Osteocyte (in vitro differentiated cells): ENCODE measurements at regions not wholly inside any gene's neighbourhood (a gene's known extent, or its start where the extent isn't known, plus 50 kb on each side); places are given as distances from the start of the nearest gene placed in this dataset.

Experiments used
- DNase-seq: peaks from one replicate; pipeline ENCODE4 v3.0.0; 2021; ENCODE audit warnings: mixed read lengths; ENCODE audit not compliant: unreplicated experiment; ENCODE audit errors: extremely low spot score
- H3K27ac Mint-ChIP-seq: one replicate; pipeline ENCODE4 v1.8.0; 2021; ENCODE audit warnings: mild to moderate bottlenecking, mixed read lengths; ENCODE audit not compliant: unreplicated experiment
- H3K27me3 Mint-ChIP-seq: one replicate; pipeline ENCODE4 v1.8.0; 2021; ENCODE audit warnings: mixed read lengths; ENCODE audit not compliant: unreplicated experiment
- H3K36me3 Mint-ChIP-seq: one replicate; pipeline ENCODE4 v1.8.0; 2021; ENCODE audit warnings: mixed read lengths; ENCODE audit not compliant: unreplicated experiment
- H3K4me1 Mint-ChIP-seq: one replicate; pipeline ENCODE4 v1.8.0; 2021; ENCODE audit warnings: mixed read lengths; ENCODE audit not compliant: unreplicated experiment
- H3K4me3 Mint-ChIP-seq: one replicate; pipeline ENCODE4 v1.8.0; 2021; ENCODE audit warnings: mild to moderate bottlenecking, moderate library complexity, mixed read lengths; ENCODE audit not compliant: unreplicated experiment
- H3K9me3 Mint-ChIP-seq: one replicate; pipeline ENCODE4 v1.8.0; 2021; ENCODE audit warnings: mixed read lengths; ENCODE audit not compliant: unreplicated experiment
- TF ChIP-seq, protein P1 (sequence below): fragments of 200-600 bp; sonication (generic); IDR thresholded peaks from 2 replicates; pipeline ENCODE4 v1.5.0; 2021; ENCODE audit warnings: antibody characterized with exemption, mild to moderate bottlenecking, moderate library complexity

- no peak overlapping the region for H3K4me3 Mint-ChIP-seq
- TF ChIP-seq, protein P1, sequence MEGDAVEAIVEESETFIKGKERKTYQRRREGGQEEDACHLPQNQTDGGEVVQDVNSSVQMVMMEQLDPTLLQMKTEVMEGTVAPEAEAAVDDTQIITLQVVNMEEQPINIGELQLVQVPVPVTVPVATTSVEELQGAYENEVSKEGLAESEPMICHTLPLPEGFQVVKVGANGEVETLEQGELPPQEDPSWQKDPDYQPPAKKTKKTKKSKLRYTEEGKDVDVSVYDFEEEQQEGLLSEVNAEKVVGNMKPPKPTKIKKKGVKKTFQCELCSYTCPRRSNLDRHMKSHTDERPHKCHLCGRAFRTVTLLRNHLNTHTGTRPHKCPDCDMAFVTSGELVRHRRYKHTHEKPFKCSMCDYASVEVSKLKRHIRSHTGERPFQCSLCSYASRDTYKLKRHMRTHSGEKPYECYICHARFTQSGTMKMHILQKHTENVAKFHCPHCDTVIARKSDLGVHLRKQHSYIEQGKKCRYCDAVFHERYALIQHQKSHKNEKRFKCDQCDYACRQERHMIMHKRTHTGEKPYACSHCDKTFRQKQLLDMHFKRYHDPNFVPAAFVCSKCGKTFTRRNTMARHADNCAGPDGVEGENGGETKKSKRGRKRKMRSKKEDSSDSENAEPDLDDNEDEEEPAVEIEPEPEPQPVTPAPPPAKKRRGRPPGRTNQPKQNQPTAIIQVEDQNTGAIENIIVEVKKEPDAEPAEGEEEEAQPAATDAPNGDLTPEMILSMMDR = no peak
- H3K9me3 Mint-ChIP-seq = no peaks in the 10 kb centered on the region
- no peak overlapping the region for H3K27ac Mint-ChIP-seq
- H3K4me1 Mint-ChIP-seq = peaks cover 20% of the 10 kb centered on the region
- H3K27me3 Mint-ChIP-seq = no peaks in the 10 kb centered on the region
- no peaks in the 10 kb centered on the region for H3K36me3 Mint-ChIP-seq
- no peak for DNase-seq
Observed at GRCh38 chr10:29102636-29103035, 186.2 kb upstream of the LYZL1 start.

DNA sequence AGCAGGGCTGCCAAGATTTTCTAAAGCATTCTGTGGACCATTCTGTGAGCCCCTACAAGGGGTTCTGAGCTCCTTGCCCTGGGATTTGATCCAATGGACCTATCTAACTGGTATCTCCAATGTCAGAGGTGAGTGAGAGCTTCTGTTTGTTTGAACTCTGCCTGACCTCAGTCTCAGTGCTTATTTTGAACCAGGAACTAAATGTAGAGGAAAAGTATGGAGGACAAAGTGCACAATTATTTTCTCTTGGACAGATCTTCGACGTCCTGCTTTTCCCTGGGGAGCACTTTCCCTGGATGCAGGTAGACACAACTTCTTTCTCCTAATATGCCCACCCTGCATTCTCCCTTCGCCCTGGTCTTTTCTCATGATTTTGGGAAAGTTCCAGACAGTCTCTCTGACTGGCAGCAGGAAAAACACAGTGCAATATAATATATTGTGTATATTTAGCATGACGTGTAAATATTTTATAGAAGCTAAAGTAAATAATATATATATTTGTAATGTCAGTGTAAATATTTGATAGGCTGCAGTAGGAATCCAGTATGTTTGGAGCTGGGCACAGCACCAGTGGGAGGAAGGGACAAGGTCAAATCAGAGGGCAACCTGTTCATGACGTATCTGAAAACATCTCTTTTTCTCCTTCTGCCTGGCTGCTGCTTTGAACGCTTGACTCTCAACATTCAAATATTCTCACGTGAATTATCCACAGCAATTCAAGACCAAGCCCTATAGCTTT is 184.0 kb upstream of the LYZL1 start:
- no peak for DNase-seq
- H3K9me3 Mint-ChIP-seq = no peaks in the 10 kb centered on the region
- no peaks in the 10 kb centered on the region for H3K36me3 Mint-ChIP-seq
- H3K4me1 Mint-ChIP-seq = peaks cover 20% of the 10 kb centered on the region
- peak overlapping the region; percentile 43 for H3K27ac Mint-ChIP-seq
- H3K4me3 Mint-ChIP-seq = no peak overlapping the region
- TF ChIP-seq, protein P1 = no peak
- H3K27me3 Mint-ChIP-seq = no peaks in the 10 kb centered on the region

GRCh38 chr10:29105516-29106215 is 183.2 kb upstream of the LYZL1 start:
- Mint-ChIP-seq H3K4me3 (no peak overlapping the region), H3K9me3 (no peaks in the 10 kb centered on the region), H3K27ac (peak overlapping the region; percentile 43), H3K27me3 (no peaks in the 10 kb centered on the region), H3K4me1 (peaks cover 20% of the 10 kb centered on the region), H3K36me3 (no peaks in the 10 kb centered on the region)
- DNase-seq = no peak
- TF ChIP-seq, protein P1 = no peak

GRCh38 chr10:29106287-29106686 is 182.6 kb upstream of the LYZL1 start:
- Mint-ChIP-seq H3K27me3 (no peaks in the 10 kb centered on the region), H3K27ac (no peak overlapping the region), H3K36me3 (no peaks in the 10 kb centered on the region), H3K4me3 (no peak overlapping the region), H3K9me3 (no peaks in the 10 kb centered on the region), H3K4me1 (peaks cover 20% of the 10 kb centered on the region)
- DNase-seq = no peak
- TF ChIP-seq, protein P1 = no peak

GRCh38 chr10:29107866-29108498 is 180.9 kb upstream of the LYZL1 start:
- Mint-ChIP-seq H3K4me1 (peaks cover 22% of the 10 kb centered on the region), H3K27ac (no peak overlapping the region), H3K36me3 (no peaks in the 10 kb centered on the region), H3K9me3 (no peaks in the 10 kb centered on the region), H3K27me3 (no peaks in the 10 kb centered on the region), H3K4me3 (no peak overlapping the region)
- TF ChIP-seq, protein P1 = no peak
- DNase-seq = no peak
